Activated CD8-positive, alpha-beta T cell treated with anti-CD3 and anti-CD28 coated beads for 36 hours (primary cell): ENCODE measurements at regions not wholly inside any gene's neighbourhood (a gene's known extent, or its start where the extent isn't known, plus 50 kb on each side); places are given as distances from the start of the nearest gene placed in this dataset.
"Not testable (repeated sequence)": the region's sequence is repeated elsewhere in the genome, so short reads cannot be mapped to it uniquely, and the experiment has no call there.

Experiments used
- ATAC-seq: fragments of 200-7000 bp; cut with Tn5 transposase; one replicate; pipeline ENCODE4 v1.10.0; 2021; ENCODE audit warnings: mild to moderate bottlenecking, moderate library complexity
- CTCF ChIA-PET: fragments of 350-600 bp; sonication (Branson Sonifier 250); formaldehyde crosslinking; loops from one replicate; lab custom pipeline; 2021; ENCODE audit warnings: antibody characterized with exemption; lab: Charles Lee
- POLR2A ChIA-PET: fragments of 350-600 bp; sonication (Branson Sonifier 250); formaldehyde crosslinking; loops from one replicate; lab custom pipeline; 2021; ENCODE audit warnings: antibody characterized with exemption; lab: Charles Lee
- DNase-seq: peaks from one replicate; pipeline ENCODE4 v3.0.0-alpha.2; 2020
- H3K27ac Mint-ChIP-seq: one replicate; pipeline ENCODE4 v1.8.0; 2021; ENCODE audit warnings: mild to moderate bottlenecking, mixed read lengths
- H3K27me3 Mint-ChIP-seq: one replicate; pipeline ENCODE4 v1.8.0; 2021; ENCODE audit warnings: mixed read lengths
- H3K36me3 Mint-ChIP-seq: one replicate; pipeline ENCODE4 v1.8.0; 2021; ENCODE audit warnings: low read depth, mixed read lengths
- H3K4me1 Mint-ChIP-seq: one replicate; pipeline ENCODE4 v1.8.0; 2021; ENCODE audit warnings: low read depth, mixed read lengths
- H3K4me3 Mint-ChIP-seq: one replicate; pipeline ENCODE4 v1.8.0; 2021; ENCODE audit warnings: mild to moderate bottlenecking, moderate library complexity, mixed read lengths
- H3K9me3 Mint-ChIP-seq: one replicate; pipeline ENCODE4 v1.8.0; 2021; ENCODE audit warnings: mixed read lengths
- intact Hi-C: fragments of 100-400 bp; cut with micrococcal nuclease; formaldehyde crosslinking; loops from one replicate; pipeline ENCODE4 v1.10.0; 2022
- TF ChIP-seq, protein P1 (sequence below): fragments of 200-600 bp; IDR thresholded peaks from one replicate; pipeline ENCODE4 v1.8.0; 2022; ENCODE audit warnings: antibody characterized with exemption, mild to moderate bottlenecking

- DNase-seq, result no peak
- Mint-ChIP-seq H3K9me3 (peaks cover 3% of the 10 kb centered on the region), H3K4me3 (no peak overlapping the region), H3K27me3 (no peaks in the 10 kb centered on the region), H3K4me1 (no peaks in the 10 kb centered on the region), H3K27ac (no peak overlapping the region), H3K36me3 (no peaks in the 10 kb centered on the region)
- TF ChIP-seq, protein P1, sequence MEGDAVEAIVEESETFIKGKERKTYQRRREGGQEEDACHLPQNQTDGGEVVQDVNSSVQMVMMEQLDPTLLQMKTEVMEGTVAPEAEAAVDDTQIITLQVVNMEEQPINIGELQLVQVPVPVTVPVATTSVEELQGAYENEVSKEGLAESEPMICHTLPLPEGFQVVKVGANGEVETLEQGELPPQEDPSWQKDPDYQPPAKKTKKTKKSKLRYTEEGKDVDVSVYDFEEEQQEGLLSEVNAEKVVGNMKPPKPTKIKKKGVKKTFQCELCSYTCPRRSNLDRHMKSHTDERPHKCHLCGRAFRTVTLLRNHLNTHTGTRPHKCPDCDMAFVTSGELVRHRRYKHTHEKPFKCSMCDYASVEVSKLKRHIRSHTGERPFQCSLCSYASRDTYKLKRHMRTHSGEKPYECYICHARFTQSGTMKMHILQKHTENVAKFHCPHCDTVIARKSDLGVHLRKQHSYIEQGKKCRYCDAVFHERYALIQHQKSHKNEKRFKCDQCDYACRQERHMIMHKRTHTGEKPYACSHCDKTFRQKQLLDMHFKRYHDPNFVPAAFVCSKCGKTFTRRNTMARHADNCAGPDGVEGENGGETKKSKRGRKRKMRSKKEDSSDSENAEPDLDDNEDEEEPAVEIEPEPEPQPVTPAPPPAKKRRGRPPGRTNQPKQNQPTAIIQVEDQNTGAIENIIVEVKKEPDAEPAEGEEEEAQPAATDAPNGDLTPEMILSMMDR, result no peak
- ChIA-PET POLR2A (no interaction called here), CTCF (no interaction called here)
- no peak for ATAC-seq
- intact Hi-C loops, result no loop called here
Measured at GRCh38 chrX:87160435-87161010, 357.1 kb upstream of the KLHL4 start.

- no peak for ATAC-seq
- H3K27me3 Mint-ChIP-seq, result no peaks in the 10 kb centered on the region
- ChIA-PET CTCF (no interaction called here), POLR2A (no interaction called here)
- TF ChIP-seq, protein P1, result no peak
- no peak overlapping the region for H3K27ac Mint-ChIP-seq
- H3K36me3 Mint-ChIP-seq, result no peaks in the 10 kb centered on the region
- H3K4me1 Mint-ChIP-seq, result no peaks in the 10 kb centered on the region
- no peak for DNase-seq
- intact Hi-C loops, result no loop called here
- H3K9me3 Mint-ChIP-seq, result no peaks in the 10 kb centered on the region
- H3K4me3 Mint-ChIP-seq, result no peak overlapping the region
Measured at GRCh38 chrX:87167841-87168240, 349.8 kb upstream of the KLHL4 start.

GRCh38 chrX:87178009-87178408 lies 339.6 kb upstream of the KLHL4 start:
- H3K9me3 Mint-ChIP-seq, H3K27me3 Mint-ChIP-seq, intact Hi-C loops, POLR2A ChIA-PET, ATAC-seq, DNase-seq, H3K27ac Mint-ChIP-seq, H3K4me3 Mint-ChIP-seq, H3K36me3 Mint-ChIP-seq, CTCF ChIA-PET, H3K4me1 Mint-ChIP-seq: not testable (repeated sequence)
